ENCODE measurements at regions not wholly inside any gene's neighbourhood (a gene's known extent, or its start where the extent isn't known, plus 50 kb on each side); places are given as distances from the start of the nearest gene placed in this dataset.

GRCh38 chr5:115431116-115431515, 113.5 kb downstream of the FEM1C start:
- DNase-seq (ENCODE audit: low read depth), result no peak
- no peak for TF ChIP-seq CTCF (conservative IDR thresholded peaks at IDR 0.05; ENCODE audit: control insufficient read depth, insufficient read depth, low read depth, low read length)
- no peak overlapping the region for H3K4me3 ChIP-seq (ENCODE audit: control insufficient read depth, low read depth, low read length)

GRCh38 chr5:115430374-115430773, 114.2 kb downstream of the FEM1C start:
- TF ChIP-seq CTCF (conservative IDR thresholded peaks at IDR 0.05; ENCODE audit: control insufficient read depth, insufficient read depth, low read depth, low read length), result no peak
- no peak overlapping the region for H3K4me3 ChIP-seq (ENCODE audit: control insufficient read depth, low read depth, low read length)
- no peak for DNase-seq (ENCODE audit: low read depth)

GRCh38 chr5:115429345-115429940, 115.1 kb downstream of the FEM1C start:
- H3K4me3 ChIP-seq (ENCODE audit: control insufficient read depth, low read depth, low read length), result no peak overlapping the region
- no peak for TF ChIP-seq CTCF (conservative IDR thresholded peaks at IDR 0.05; ENCODE audit: control insufficient read depth, insufficient read depth, low read depth, low read length)
- no peak for DNase-seq (ENCODE audit: low read depth)

GRCh38 chr5:115428676-115429075, 115.9 kb downstream of the FEM1C start:
- H3K4me3 ChIP-seq (ENCODE audit: control insufficient read depth, low read depth, low read length), result no peak overlapping the region
- DNase-seq (ENCODE audit: low read depth), result no peak
- no peak for TF ChIP-seq CTCF (conservative IDR thresholded peaks at IDR 0.05; ENCODE audit: control insufficient read depth, insufficient read depth, low read depth, low read length)

- TF ChIP-seq CTCF (conservative IDR thresholded peaks at IDR 0.05; ENCODE audit: control insufficient read depth, insufficient read depth, low read depth, low read length), result no peak
- H3K4me3 ChIP-seq (ENCODE audit: control insufficient read depth, low read depth, low read length), result no peak overlapping the region
- DNase-seq (ENCODE audit: low read depth), result no peak
Measured at GRCh38 chr5:115428248-115428647, 116.3 kb downstream of the FEM1C start.

- no peak for TF ChIP-seq CTCF (conservative IDR thresholded peaks at IDR 0.05; ENCODE audit: control insufficient read depth, insufficient read depth, low read depth, low read length)
- no peak for DNase-seq (ENCODE audit: low read depth)
- H3K4me3 ChIP-seq (ENCODE audit: control insufficient read depth, low read depth, low read length), result no peak overlapping the region
Measured at GRCh38 chr5:115424446-115424845, 120.1 kb downstream of the FEM1C start.

GRCh38 chr5:115424030-115424429, 120.5 kb downstream of the FEM1C start:
- DNase-seq (ENCODE audit: low read depth), result no peak
- no peak for TF ChIP-seq CTCF (conservative IDR thresholded peaks at IDR 0.05; ENCODE audit: control insufficient read depth, insufficient read depth, low read depth, low read length)
- no peak overlapping the region for H3K4me3 ChIP-seq (ENCODE audit: control insufficient read depth, low read depth, low read length)
